GM19238 (cell line): ENCODE measurements at regions not wholly inside any gene's neighbourhood (a gene's known extent, or its start where the extent isn't known, plus 50 kb on each side); places are given as distances from the start of the nearest gene placed in this dataset.

Source experiments
- DNase-seq: peaks from one replicate; pipeline ENCODE4 v3.0.0; 2011; ENCODE audit warnings: low spot score; ENCODE audit not compliant: insufficient read length

DNA sequence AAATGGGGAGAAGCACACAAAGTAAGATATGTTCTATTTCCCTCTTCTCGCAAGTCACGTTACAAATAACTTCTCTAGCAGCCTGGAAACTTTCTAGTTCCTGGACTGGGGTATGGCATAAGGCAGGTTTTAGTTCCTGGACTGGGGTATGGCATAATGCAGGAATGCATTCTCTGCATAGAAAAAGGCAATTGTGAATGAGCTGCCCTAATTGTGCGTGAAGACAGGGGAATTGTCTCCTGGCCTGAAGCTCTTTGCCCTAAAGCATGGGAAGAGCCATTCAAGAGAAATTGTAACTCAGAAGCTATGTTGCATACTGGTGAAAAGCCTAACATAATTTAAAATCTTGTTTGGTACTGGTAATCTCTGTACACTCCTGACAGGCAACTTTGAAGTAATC is 54.3 kb upstream of the CBLB start:
- DNase-seq: no peak

DNA sequence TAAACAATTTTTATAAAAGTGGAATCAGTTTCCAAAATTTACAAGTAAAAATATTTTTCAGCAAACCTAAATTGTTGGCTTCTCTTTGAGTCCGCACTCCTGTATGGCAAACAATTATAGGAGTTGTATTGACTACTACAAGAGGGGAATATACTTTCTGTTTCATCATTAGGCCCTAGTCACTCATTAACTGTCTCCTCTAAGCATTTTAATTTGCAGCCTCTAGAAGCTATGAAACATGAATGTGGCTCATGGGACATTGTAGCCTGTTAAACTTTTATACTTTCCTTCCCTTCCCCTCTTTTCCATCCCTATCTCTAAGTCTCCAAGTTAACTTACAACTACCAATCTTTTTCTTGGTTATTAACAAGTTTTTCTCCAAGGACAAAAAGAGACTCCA is 58.9 kb upstream of the CBLB start:
- no peak for DNase-seq

- no peak for DNase-seq
These were observed 61.9 kb upstream of the CBLB start for GRCh38 chr3:105930733-105931132.

GRCh38 chr3:105931500-105931899 is 62.7 kb upstream of the CBLB start:
- DNase-seq: no peak

GRCh38 chr3:105933871-105934270 is 65.1 kb upstream of the CBLB start:
- DNase-seq: no peak

- no peak for DNase-seq
These were observed 69.3 kb upstream of the CBLB start for GRCh38 chr3:105938101-105938500.

DNA sequence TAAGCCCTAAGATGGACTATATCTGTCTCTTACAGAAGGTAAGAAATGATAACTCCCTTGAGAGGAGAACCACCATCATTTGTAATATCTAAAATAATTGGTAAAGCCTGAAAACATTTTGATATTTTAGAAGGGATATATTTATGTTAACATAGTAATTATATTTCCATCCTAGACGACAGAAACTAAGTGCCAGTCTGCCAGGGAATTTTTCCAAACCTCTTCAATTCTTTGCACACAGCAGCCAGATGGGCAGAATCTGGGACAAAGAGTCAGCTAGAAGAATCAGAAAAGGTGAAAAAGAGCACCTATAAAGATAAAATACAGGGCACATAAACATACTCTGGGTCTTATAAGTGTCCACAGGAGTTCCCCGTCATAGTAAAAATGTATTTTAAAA is 70.0 kb upstream of the CBLB start:
- DNase-seq: no peak

- no peak for DNase-seq
These were observed 75.5 kb upstream of the CBLB start for GRCh38 chr3:105944276-105944675.

DNA sequence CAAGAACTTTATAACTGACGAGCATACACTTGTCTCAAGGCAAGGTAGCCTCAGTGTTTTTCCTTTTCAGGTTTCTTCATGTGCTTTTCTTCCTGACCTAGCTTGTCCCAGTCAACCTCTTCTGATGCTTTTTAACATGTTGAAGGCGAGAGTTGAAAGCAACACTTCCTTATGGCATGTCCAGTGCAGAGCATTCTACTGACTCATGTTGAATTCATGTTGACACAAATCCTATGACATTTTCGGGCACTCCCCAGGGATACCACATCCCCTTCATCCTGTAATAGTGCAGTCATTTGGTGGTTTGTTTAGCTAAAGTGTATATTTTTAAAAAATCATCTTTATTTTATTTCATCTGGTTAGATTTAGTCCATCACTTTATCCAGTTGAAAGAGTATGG is 75.9 kb upstream of the CBLB start:
- no peak for DNase-seq

DNA sequence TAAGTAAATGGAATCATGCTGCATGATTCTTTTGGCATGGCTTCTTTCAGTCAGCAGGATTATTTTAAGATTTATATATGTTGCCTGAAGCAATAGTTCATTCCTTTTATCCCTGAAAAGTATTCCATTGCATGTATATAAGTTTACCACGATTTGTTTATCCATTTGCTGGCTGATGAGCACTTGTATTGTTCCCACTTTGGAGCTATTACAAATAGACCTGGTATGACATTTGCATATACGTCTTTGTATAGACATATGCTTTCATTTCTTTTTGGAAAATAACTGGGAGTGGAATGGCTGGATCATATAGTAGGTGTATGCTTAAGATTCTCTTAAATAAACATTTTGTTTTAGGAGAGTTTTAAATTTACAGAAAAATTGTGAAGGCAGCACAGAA is 79.3 kb upstream of the CBLB start:
- DNase-seq: no peak

DNA sequence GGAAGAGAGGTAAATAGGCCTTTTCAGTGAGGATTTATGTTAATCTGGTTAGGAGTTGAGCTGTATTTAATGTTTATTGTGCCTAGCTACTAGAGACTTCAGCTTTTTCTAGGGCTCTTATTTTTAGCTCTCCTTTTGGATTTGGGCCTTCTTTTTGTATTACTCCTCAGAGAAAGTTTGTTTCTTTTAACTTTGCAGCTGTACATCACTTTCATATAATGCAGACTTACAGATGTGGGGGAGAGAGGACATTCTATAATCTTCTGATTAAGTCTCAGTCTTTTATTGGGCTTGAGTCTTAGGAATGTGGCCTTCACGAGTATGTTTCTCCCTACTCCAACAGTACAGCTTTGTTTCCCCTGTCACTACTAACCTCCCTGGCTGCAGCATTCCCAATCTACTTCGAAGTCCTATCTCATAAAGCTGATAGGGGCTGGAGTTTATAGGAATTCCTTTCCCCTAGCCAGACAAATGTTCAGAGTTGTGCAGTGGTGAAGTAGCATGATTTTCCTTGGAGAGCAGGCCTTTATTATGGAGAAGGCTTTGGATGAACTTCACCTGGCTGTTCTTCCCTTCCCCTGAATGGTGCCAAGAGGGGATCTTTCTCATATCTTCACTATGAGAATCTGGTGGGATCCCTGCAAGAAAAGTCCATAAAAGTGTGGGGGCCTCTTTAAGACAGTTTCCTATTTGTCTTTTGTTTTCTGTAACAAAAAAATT is 82.2 kb upstream of the CBLB start:
- no peak for DNase-seq

- DNase-seq: no peak
These were observed 85.0 kb upstream of the CBLB start for GRCh38 chr3:105953831-105954230.

DNA sequence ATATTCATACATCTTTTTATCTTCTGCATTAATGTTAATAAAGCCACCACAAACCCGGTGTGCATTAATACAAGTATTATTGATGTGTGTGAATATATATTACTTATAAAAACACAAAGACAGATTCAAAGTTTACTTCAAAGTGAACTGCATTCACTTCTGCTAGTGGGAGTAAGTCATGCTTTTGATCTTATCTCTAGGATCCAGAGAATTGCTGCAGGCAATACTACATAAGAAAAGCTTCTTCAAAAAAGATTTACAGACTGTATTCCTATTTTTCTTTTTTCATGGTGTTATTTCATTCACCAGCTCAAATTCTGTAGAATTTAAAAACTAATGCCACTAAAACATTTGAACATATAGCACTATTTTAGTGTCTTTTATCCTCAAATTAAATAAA is 87.5 kb upstream of the CBLB start:
- DNase-seq: no peak

DNA sequence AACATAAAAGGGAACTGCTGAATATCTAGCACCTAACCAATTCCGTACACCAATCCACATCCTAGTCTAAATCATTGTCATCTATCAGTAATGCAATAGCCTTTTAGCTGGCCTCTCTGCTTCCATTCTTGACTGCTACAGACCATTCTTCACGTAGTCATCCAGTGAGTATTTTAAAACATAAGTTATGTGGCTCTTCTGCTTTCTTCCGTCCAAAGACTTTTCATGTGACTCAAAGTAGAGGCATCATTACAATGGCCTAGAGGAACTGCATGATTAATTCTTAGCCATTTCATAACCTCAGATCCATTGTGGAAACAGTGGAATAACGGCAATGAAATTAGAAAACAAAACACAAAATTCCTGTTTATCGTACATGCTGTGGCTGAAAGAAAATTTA is 88.9 kb upstream of the CBLB start:
- no peak for DNase-seq

GRCh38 chr3:105958237-105959000 is 89.6 kb upstream of the CBLB start:
- no peak for DNase-seq

DNA sequence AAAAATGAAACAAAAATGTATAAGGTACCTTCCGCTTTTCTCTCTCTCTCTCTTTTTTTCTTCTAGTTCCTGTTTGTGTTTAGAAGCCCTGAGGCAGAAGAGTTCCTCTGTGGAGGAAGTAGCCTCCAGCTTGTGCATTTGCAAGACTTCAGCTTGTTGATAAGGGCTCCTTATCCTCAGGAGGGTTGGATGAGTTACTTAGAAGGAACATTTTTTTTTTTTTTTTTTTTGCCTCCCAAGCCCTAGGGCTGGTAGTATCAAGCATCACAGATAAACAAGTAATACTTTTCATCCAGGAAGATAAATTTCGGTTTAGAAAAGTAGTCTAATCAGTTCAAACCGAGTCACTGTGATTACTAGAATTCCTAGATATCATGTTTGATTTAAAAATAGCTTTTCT is 91.0 kb upstream of the CBLB start:
- DNase-seq: no peak

GRCh38 chr3:105960381-105960780 is 91.6 kb upstream of the CBLB start:
- no peak for DNase-seq

DNA sequence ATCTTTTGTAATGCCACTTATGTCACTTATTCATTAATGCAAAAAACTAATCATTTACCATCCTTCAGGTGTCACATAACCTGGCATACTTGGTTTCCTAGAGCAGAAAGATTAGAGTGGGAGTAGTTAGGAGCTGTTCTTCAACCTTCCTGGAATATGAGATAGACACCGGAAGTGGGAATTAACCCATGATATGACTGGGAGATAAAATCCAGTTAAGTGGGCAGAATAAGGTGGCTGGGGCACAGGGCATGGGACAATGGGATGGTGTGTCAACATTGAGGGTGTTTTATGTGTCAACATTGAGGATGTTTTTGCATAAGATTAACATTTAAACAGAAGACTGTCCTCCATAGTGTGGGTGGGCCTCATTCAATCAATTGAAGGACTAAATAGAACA is 94.3 kb upstream of the CBLB start:
- DNase-seq: no peak

GRCh38 chr3:105965384-105965783 is 96.6 kb upstream of the CBLB start:
- DNase-seq: no peak

- no peak for DNase-seq
These were observed 98.3 kb upstream of the CBLB start for GRCh38 chr3:105967117-105967516.

GRCh38 chr3:105970283-105970682 is 101.5 kb upstream of the CBLB start:
- no peak for DNase-seq

GRCh38 chr3:105972069-105972468 is 103.3 kb upstream of the CBLB start:
- no peak for DNase-seq

- no peak for DNase-seq
These were observed 105.6 kb upstream of the CBLB start for GRCh38 chr3:105974381-105974780.
